ENCODE measurements at regions not wholly inside any gene's neighbourhood (a gene's known extent, or its start where the extent isn't known, plus 50 kb on each side); places are given as distances from the start of the nearest gene placed in this dataset.
"Not testable (repeated sequence)": the region's sequence is repeated elsewhere in the genome, so short reads cannot be mapped to it uniquely, and the experiment has no call there.

GRCh38 chr13:38228322-38228721 lies 121.3 kb upstream of the UFM1 start:
- TF ChIP-seq CTCF (IDR thresholded peaks at IDR 0.05; ENCODE audit: low read depth, low read length) (no peak), MYC (IDR thresholded peaks at IDR 0.05; ENCODE audit: low read depth, low read length) (no peak), MAX (IDR thresholded peaks at IDR 0.05; ENCODE audit: low read depth, low read length) (no peak), POLR2A (IDR thresholded peaks at IDR 0.05; ENCODE audit: extremely low read depth, insufficient read length) (no peak)
- no peak for DNase-seq (ENCODE audit: low read depth)
- H3K4me3 ChIP-seq (ENCODE audit: low read depth, low read length) = no peak overlapping the region

DNA sequence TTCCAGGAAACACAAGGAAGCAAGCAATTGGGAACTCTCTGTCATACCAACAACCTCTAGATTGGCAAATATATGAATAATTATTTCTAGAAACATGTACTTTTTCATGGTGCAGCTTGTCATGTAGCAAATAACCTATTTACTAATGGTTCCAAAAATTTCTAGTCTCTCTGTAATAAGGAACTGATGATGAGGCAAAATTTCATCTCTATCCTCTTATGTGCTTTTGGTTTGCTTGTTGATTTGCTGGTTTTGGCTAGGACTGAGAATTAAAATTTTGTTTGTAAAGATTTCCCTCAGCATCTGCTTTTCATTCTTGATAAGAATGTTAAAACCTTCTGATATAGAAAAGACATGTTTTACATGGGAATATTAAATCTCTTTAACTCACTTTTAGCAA lies 123.2 kb upstream of the UFM1 start:
- no peak for DNase-seq (ENCODE audit: low read depth)
- TF ChIP-seq POLR2A (IDR thresholded peaks at IDR 0.05; ENCODE audit: extremely low read depth, insufficient read length) (no peak), CTCF (IDR thresholded peaks at IDR 0.05; ENCODE audit: low read depth, low read length) (no peak), MAX (IDR thresholded peaks at IDR 0.05; ENCODE audit: low read depth, low read length) (no peak), MYC (IDR thresholded peaks at IDR 0.05; ENCODE audit: low read depth, low read length) (no peak)
- no peak overlapping the region for H3K4me3 ChIP-seq (ENCODE audit: low read depth, low read length)

DNA sequence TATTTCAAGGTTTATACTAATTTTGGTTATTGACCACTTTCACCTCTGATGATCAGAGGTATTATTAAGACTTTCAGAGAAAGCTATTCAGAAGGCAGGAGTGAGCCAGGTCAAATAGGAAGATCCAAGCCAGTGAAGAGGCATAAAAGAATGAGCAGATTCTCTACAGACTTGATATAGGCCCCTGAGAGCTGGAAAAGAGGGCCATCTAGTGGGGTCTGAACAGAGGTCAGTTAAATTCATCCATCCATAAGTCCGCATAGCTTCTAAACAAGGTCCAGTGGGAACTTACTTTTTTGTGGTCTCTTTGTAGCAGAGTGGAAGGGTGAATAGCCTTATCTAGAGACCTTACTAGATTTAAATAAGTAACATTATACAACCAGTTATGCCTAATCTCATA lies 126.6 kb upstream of the UFM1 start:
- H3K4me3 ChIP-seq (ENCODE audit: low read depth, low read length) = no peak overlapping the region
- TF ChIP-seq CTCF (IDR thresholded peaks at IDR 0.05; ENCODE audit: low read depth, low read length) (peak; percentile 14), POLR2A (IDR thresholded peaks at IDR 0.05; ENCODE audit: extremely low read depth, insufficient read length) (no peak)
- DNase-seq (ENCODE audit: low read depth) = peak; percentile 37

DNA sequence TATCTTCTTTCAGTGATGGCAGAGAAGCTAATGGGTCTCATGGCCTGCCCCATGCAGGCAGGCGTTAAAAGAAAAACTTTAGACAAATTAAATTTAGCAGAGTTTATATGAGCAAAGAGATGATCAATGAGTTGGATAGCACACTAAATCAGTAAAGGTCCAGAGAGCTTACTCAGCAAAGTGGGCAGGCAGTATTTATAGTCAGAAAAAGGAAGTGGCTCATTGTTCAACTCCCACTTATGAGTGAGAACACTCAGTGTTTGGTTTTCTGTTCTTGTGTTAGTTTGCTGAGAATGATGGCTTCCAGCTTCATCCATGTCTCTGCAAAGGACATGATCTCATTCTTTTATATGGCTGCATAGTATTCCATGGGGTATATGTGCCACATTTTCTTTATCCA lies 128.5 kb upstream of the UFM1 start:
- peak; percentile 8 for DNase-seq (ENCODE audit: low read depth)
- H3K4me3 ChIP-seq (ENCODE audit: low read depth, low read length) = not testable (repeated sequence)

DNA sequence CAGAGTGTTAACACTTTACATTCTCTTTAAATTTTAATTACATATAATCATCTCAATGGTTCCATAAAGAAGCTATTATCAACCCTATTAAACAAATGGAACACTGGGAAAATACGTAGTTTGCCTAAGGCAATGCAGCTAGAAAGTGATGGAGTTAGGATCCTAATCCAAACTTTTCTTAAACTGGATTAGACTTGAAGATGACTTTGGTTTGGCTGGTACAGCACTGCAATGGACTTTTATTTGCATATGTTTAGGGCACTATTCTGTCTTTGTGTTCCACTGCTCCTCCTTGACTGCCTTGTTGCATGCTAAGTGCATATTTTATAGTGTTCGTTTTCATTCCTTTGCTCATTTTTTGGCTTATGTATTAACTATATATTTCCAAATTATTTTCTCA lies 133.5 kb upstream of the UFM1 start:
- no peak overlapping the region for H3K4me3 ChIP-seq (ENCODE audit: low read depth, low read length)
- TF ChIP-seq CTCF (IDR thresholded peaks at IDR 0.05; ENCODE audit: low read depth, low read length) (no peak), MAX (IDR thresholded peaks at IDR 0.05; ENCODE audit: low read depth, low read length) (no peak), MYC (IDR thresholded peaks at IDR 0.05; ENCODE audit: low read depth, low read length) (no peak), POLR2A (IDR thresholded peaks at IDR 0.05; ENCODE audit: extremely low read depth, insufficient read length) (no peak)

GRCh38 chr13:38213314-38213713 lies 136.3 kb upstream of the UFM1 start:
- DNase-seq (ENCODE audit: low read depth) = no peak
- TF ChIP-seq MYC (IDR thresholded peaks at IDR 0.05; ENCODE audit: low read depth, low read length) = no peak
- no peak for TF ChIP-seq POLR2A (IDR thresholded peaks at IDR 0.05; ENCODE audit: extremely low read depth, insufficient read length)
- TF ChIP-seq MAX (IDR thresholded peaks at IDR 0.05; ENCODE audit: low read depth, low read length) = no peak
- no peak for TF ChIP-seq CTCF (IDR thresholded peaks at IDR 0.05; ENCODE audit: low read depth, low read length)
- H3K4me3 ChIP-seq (ENCODE audit: low read depth, low read length) = no peak overlapping the region

More for the DNA sequence above, 133.5 kb upstream of the UFM1 start:
- DNase-seq (ENCODE audit: low read depth) = no peak
